Endothelial cell (in vitro differentiated cells): ENCODE measurements at regions not wholly inside any gene's neighbourhood (a gene's known extent, or its start where the extent isn't known, plus 50 kb on each side); places are given as distances from the start of the nearest gene placed in this dataset.

Experiments
- DNase-seq: peaks from one replicate; pipeline ENCODE4 v3.0.0; 2021; ENCODE audit warnings: low spot score
- H3K27ac Mint-ChIP-seq: one replicate; pipeline ENCODE4 v1.8.0; 2021; ENCODE audit warnings: mixed read lengths, inconsistent platforms; ENCODE audit not compliant: unreplicated experiment
- H3K27me3 Mint-ChIP-seq: one replicate; pipeline ENCODE4 v1.8.0; 2021; ENCODE audit warnings: mild to moderate bottlenecking, moderate library complexity, mixed read lengths, inconsistent platforms; ENCODE audit not compliant: unreplicated experiment
- H3K36me3 Mint-ChIP-seq: one replicate; pipeline ENCODE4 v1.8.0; 2021; ENCODE audit warnings: mild to moderate bottlenecking, low read depth, mixed read lengths, inconsistent platforms; ENCODE audit not compliant: unreplicated experiment
- H3K4me1 Mint-ChIP-seq: one replicate; pipeline ENCODE4 v1.8.0; 2021; ENCODE audit warnings: mild to moderate bottlenecking, mixed read lengths, inconsistent platforms; ENCODE audit not compliant: unreplicated experiment
- H3K4me3 Mint-ChIP-seq: one replicate; pipeline ENCODE4 v1.8.0; 2021; ENCODE audit warnings: mild to moderate bottlenecking, mixed read lengths, inconsistent platforms; ENCODE audit not compliant: unreplicated experiment
- H3K9me3 Mint-ChIP-seq: one replicate; pipeline ENCODE4 v1.8.0; 2021; ENCODE audit warnings: mixed read lengths, inconsistent platforms; ENCODE audit not compliant: unreplicated experiment
- TF ChIP-seq, protein P1 (sequence below): fragments of 200-600 bp; sonication (generic); IDR thresholded peaks from one replicate; pipeline ENCODE4 v1.5.0; 2021; ENCODE audit warnings: antibody characterized with exemption; ENCODE audit not compliant: unreplicated experiment

DNA sequence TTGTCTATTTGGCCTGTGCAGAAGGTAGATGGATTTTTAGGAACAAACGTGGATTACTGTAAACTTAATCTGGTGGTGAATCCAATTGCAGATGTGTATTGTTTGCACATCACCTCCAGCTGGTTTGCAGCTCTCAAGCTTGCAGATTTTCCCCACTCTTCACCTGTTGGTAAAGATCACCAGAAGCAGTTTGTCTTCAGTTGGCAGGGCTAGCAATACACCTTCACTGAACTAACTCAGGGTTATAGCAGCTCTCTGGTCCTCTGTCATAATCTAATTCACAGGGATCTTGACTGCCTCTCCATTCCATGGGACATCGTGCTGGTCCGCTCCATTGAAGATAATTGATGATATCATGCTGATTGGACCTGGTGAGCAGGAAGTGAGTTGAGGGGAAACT is 181.5 kb downstream of the VAPA start:
- Mint-ChIP-seq H3K27ac (no peak overlapping the region), H3K4me1 (no peaks in the 10 kb centered on the region), H3K36me3 (no peaks in the 10 kb centered on the region), H3K27me3 (peaks cover 7% of the 10 kb centered on the region), H3K4me3 (no peak overlapping the region), H3K9me3 (no peaks in the 10 kb centered on the region)
- TF ChIP-seq, protein P1, sequence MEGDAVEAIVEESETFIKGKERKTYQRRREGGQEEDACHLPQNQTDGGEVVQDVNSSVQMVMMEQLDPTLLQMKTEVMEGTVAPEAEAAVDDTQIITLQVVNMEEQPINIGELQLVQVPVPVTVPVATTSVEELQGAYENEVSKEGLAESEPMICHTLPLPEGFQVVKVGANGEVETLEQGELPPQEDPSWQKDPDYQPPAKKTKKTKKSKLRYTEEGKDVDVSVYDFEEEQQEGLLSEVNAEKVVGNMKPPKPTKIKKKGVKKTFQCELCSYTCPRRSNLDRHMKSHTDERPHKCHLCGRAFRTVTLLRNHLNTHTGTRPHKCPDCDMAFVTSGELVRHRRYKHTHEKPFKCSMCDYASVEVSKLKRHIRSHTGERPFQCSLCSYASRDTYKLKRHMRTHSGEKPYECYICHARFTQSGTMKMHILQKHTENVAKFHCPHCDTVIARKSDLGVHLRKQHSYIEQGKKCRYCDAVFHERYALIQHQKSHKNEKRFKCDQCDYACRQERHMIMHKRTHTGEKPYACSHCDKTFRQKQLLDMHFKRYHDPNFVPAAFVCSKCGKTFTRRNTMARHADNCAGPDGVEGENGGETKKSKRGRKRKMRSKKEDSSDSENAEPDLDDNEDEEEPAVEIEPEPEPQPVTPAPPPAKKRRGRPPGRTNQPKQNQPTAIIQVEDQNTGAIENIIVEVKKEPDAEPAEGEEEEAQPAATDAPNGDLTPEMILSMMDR, result no peak
- DNase-seq, result no peak

DNA sequence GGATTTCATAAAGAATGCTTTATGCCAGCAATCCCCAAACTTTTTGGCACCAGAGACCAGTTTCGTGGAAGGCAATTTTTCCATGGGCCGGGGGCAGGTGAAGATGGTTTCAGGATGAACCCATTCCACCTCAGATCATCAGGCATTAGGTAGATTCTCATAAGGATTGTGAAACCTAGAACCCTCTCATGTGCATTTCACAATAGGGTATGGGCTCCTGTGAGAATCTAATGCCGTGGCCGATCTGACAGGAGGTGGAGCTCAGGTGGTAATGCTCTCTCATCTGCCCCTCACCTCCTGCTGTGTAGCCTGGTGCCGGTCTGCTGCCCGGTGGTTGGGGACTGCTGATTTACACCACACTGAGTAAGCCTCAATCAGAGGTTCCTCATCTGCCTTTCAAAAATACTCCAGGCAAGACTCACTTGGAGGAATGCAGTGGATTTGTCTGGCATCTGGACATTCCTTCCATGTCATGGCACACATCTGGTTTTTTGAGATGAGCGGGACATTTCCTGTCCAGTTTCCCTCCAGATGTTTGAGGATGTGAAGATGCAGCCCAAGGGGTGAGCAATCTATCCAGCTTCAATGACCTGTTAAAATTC is 185.8 kb downstream of the VAPA start:
- no peaks in the 10 kb centered on the region for H3K36me3 Mint-ChIP-seq
- no peak overlapping the region for H3K27ac Mint-ChIP-seq
- peaks cover 2% of the 10 kb centered on the region for H3K27me3 Mint-ChIP-seq
- no peaks in the 10 kb centered on the region for H3K4me1 Mint-ChIP-seq
- TF ChIP-seq, protein P1, result no peak
- no peaks in the 10 kb centered on the region for H3K9me3 Mint-ChIP-seq
- H3K4me3 Mint-ChIP-seq, result no peak overlapping the region
- DNase-seq, result no peak

DNA sequence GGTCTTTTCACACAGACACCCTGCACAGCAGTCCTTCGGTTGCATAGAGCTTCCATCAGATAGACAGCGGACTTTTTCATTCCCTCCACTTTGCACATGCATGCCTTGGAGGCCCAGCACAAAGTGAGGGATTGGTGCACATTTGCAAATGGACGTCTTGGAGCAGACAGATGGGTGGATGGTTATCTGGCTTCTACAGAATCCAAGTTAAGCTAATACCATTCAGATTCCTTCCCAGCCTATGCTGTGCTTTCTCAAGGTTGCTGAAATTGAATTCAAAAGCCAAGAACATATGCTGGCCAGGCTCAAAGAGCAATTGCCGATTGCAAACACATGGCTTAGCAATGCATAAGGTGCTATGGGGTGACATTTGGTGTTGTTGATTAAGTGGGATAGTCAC is 186.4 kb downstream of the VAPA start:
- TF ChIP-seq, protein P1, result no peak
- Mint-ChIP-seq H3K9me3 (no peaks in the 10 kb centered on the region), H3K27me3 (peaks cover 2% of the 10 kb centered on the region), H3K36me3 (no peaks in the 10 kb centered on the region), H3K27ac (no peak overlapping the region), H3K4me1 (no peaks in the 10 kb centered on the region), H3K4me3 (no peak overlapping the region)
- DNase-seq, result no peak

DNA sequence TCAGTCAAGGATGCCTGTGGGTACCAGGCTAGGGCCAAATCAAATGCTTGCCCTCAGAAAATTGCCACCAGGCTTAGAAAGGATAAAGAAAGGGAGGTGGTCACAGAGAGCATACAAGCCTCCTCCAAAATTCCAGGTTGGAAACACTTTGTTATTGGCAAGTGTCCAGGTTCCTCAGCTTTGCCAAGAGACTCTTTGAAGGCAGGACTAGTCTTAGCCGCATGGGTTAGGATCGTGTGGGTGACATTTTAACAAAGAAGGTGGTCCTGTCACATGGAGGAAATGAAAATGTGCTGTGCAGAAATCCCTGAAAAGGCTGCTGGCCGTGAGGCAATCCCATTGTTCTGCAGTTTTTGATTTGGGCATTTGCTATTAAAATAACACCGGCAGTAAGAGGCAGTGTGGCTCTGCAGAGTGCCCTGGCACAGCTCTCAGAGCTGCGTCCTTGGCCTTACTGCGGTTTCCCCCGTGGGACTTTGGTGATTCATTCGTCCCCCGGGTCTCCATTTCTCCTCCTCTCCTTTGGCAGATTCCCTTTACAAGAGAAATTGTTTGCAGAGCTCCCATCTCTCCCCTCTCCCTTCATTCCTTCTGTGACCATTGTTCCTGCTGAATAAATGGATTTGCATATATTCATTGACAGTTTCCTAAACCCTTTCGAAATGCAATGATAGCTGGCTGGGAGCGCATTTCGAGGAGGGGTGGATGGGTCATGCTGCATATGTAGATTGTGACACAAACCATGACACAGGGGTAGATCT is 187.3 kb downstream of the VAPA start:
- H3K9me3 Mint-ChIP-seq, result no peaks in the 10 kb centered on the region
- no peaks in the 10 kb centered on the region for H3K36me3 Mint-ChIP-seq

More for the DNA sequence above, 187.3 kb downstream of the VAPA start:
- Mint-ChIP-seq H3K27ac (no peak overlapping the region), H3K4me1 (no peaks in the 10 kb centered on the region), H3K4me3 (no peak overlapping the region), H3K27me3 (peaks cover 2% of the 10 kb centered on the region)
- TF ChIP-seq, protein P1, result no peak
- DNase-seq, result no peak
